ENCODE measurements at regions not wholly inside any gene's neighbourhood (a gene's known extent, or its start where the extent isn't known, plus 50 kb on each side); places are given as distances from the start of the nearest gene placed in this dataset.

DNA sequence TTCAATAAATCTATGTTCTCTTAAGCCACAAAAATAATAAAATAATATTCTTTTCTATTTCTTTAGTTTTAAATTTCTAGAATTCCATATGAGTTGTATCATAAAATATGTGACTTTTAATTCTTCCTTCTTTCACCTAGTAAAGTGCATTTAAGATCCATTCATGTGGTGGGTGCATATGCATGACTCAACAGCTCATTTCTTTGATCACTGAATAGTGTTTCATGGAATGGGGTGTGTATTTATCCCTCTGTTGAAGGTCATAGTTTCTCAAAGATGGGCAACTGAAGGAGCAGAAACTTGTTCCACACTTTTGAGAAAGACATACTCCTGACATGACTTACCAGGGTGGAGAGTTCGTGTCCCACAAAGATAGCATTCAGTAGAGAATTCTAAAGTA is 1230.3 kb upstream of the AGA start:
- no peak for TF ChIP-seq CTCF (IDR thresholded peaks at IDR 0.05 in 8 of 11, conservative IDR thresholded peaks at IDR 0.05 in 3 of 11)
- TF ChIP-seq POLR2AphosphoS5 (IDR thresholded peaks at IDR 0.05) = no peak
